Inflammatory macrophage treated with lipopolysaccharide for 1 hour (primary cell): ENCODE measurements at regions not wholly inside any gene's neighbourhood (a gene's known extent, or its start where the extent isn't known, plus 50 kb on each side); places are given as distances from the start of the nearest gene placed in this dataset.
A peak's percentile ranks its signal among the peaks of the same experiment; 100 is the strongest.

Experiments
- DNase-seq, 2 donors: peaks; one replicate each; pipeline ENCODE4 v3.0.0-alpha.2; 2020 to 2022

DNA sequence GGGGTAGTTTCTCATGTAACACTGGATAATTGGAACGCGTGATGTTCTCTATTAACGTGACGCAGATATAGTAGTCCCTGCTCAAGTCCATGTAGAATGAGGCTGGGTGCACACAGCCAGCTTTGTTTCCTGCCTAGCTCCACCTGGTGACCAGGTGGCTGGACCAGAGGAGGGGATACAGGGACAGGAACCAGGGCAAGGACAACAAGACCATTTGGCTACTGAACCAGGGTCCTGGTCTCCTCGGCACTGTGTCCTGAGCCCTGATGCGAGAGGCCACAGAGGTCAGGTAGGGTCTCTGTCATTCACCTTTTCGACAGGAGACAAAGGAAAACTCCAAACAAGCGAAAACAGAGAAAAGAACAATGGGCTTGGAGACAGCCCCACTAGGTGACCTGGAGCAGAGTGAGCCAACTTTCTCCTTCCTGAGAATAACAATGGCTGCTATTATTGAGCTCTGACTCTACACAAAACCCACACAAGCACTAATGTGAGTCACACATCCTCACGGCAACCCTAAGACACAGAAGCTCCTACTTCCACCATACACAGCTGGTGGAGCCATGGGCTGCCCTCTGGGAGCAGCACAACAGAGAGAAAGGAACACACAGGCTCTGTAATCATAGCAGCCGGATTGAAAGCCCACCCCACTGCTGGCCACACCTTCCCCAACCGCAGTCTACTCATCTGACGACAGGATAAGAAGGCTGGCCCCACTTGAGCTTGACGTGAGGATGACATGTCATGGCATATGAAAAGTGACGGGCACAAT is 67.3 kb upstream of the TEX51 start:
- peak in 1 of 2 donors; percentile 14 for DNase-seq

DNA sequence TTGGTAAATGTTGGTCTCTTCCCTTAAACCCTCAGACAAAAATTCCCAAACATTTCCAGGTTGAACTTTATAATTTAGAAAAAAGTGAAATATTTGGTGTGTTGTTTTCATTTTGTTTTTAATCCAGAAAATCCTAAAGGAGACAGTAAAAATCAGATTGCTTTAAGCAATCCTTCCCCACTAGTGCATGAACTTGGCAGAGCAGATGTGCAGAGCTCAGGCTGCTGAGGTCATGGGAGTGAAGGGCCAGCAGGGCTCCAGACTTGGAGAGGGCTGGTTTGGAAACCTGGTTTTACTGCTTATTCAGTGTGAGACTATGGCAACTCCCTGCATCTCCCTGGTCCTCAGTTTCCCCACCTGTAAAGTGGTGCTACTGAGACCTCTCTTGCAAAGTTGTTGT is 66.7 kb upstream of the TEX51 start:
- DNase-seq = no peak

DNA sequence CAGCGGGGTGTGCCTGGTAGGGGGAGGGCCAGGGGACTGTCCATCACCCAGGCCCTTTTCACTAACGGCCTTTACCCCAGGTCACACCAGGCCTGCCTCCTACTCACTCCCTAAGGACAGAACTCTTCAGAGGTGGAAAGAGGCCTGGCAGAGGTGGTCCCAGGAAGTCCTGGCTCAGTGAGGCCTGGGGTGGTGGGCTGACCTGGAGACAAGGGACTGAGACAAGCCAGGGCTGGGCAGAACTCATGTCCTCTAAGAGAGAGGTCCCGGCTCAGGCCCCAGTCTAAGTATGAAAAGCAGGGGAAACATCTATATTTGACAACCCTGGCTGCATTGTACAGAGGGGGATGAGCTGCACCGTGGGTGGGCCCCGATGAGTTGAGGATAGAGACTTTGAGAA is 65.9 kb upstream of the TEX51 start:
- DNase-seq = no peak

DNA sequence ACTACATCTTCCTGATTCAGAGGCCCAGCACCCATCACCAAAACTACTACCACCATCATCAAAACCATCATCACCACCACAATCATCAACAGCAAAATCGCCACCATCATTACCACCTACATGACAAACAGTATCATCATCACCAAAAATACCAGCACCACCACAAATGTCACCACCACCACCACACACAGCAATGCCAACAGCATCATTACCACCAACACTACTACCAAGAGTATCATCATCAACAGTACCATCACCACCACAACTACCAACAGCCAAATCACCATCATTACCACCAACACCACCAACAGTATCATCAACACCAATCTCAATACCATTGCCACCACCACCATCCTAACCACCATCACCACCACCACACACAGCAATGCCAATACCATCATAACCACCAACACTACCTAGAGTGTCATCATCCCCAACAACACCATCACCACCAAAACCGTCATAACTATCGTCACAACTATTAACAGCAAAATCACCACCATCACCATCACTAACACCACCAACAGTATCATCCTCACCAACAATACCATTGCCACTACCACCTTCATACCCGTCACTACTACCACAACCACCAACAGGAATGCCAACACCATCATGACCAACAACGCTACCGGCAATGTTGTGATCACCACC is 64.6 kb upstream of the TEX51 start:
- DNase-seq = no peak

DNA sequence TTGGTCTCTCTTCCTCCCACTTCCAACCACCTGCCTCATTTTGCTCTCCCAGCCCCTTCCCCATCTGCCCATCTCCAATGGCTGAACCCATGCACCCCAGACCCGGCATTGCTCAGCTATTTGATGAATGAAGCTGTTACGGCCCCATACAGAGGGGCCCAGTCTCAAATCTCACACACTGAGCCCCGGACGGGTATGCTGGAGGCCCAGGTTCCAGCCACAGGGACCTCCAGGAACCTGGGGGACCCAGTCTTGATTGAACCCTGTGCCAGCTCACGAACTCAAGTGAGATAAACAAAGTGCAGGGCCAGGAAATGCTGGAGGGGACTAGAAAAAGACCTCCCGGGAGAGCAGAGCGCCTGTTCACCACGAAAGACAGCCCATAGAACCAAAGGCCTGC is 63.4 kb upstream of the TEX51 start:
- no peak for DNase-seq

DNA sequence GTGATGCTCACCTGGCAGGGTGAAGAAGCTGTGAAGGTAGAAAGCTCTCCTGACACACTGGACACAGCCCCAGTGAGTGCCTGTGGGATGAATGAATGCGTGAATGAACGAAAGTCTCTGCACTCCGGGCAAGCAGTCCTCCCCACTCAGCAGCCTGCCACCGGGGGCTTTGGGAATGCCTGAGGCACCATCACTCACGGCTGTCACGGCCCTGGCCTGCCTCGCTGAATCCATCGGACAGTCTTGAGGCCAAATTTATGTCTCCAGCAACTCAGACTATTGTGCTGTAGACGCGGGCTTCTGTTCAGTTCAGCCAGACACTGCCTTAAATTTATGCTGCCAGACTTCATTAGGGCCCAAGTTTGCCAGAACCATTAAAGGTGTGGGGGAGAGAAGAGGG is 62.9 kb upstream of the TEX51 start:
- no peak for DNase-seq

DNA sequence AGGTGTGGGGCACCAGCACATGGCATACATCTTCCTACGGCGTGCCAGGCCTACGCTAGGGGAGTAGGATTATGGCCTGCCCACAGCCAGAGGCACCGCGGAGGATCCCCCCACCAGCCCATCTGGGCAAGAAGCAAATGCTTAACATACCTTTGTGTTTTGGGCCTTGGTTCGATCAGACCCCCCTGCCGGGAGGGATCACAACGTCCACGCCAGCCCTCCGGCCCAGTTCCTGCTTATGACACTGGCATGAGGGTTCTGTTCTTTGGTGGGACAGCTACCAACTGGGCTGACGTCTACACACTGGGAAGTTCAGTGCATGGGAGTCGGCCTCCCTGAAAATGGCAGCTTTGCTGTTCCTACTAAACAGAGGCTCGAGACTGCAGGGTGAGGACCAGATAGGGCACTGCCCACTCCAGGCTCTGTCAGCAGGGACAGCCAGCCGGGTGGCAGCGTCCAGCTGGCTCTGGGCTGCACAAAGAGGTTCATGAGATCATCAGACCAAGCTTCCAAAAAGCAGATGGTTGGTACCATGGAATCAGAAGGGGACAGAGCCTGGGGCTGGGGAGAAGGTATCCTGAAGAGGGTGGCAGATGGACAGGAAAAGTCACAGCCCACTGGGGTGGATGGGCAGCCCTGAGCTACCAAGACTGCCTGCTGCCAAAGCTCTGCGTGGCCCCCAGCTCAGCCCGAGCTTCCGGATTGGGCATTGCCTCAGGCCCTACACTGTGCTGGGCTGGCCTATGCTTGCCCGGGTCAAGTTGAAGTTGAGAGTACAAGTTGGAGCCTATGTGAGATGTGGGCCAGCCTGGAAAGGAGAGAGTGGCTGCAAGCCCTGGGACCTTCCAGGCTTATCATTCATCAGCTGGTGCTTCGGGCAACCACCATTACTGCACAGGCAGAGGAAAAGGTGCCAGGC is 61.7 kb upstream of the TEX51 start:
- DNase-seq = no peak

DNA sequence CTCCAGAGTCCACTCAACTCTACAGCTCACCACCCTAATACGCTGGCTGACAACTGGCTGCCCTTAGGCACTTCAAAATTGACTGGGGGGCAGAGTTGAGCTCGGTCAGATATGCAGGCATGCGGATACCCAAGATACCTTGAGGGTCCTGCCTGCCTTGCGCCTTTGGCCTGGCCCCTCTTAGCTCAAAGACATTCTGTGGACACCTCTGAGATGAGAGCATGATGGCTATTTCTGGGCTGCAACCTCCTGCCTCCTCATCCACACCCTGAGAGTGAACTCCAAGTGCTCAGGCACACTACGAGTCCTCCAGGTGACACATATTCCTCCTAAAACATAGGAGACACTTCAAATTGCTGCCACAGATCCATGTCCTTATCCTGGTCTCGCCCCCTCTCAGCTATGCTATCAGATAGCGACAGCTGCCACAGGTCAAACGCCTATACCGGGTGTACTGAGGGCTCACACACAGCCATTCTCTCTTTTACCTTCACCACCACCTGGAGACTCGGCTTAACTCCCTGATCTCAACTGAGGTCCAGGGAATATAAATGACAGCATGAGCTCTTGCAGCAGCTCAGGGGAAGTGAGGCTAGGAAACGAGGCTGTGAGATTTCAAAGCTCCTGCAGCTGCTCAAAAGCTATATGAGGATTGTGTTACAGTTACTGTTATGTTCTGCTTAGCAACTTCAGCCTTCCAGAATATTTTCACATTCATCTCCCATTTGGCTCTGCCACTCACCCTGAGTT is 60.5 kb upstream of the TEX51 start:
- DNase-seq = no peak

DNA sequence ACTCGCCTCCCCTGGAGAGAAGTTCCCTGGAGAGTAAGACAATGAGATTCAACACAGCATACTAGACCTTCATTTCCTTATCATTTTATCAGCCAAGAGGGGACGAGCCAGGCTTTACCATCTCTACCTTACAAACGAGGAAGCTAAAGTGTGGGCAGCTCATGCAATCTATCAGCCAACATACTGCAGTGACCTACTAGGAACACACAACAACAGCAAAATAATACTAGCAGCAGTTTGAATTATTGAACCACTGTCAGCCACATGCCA is 60.0 kb upstream of the TEX51 start:
- no peak for DNase-seq

DNA sequence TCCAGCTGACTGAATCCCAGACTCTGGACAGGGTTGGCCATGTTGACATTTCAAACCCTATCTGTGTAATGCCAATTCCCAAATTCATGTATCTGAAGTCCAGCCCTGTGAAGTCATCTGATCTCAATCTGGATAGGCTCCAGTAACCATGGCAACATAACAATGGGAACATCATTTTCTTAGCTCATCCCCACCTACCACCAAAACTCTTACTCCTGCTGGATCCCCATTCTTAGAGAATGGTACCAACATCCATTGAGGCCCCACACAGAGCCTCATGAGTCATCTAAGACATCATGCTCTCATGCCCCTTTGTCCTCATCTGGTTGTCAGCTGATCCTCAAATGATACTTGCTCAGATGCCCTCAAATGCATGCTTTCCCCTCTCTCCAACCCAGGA is 58.9 kb upstream of the TEX51 start:
- DNase-seq = peak in 1 of 2 donors; percentile 44

DNA sequence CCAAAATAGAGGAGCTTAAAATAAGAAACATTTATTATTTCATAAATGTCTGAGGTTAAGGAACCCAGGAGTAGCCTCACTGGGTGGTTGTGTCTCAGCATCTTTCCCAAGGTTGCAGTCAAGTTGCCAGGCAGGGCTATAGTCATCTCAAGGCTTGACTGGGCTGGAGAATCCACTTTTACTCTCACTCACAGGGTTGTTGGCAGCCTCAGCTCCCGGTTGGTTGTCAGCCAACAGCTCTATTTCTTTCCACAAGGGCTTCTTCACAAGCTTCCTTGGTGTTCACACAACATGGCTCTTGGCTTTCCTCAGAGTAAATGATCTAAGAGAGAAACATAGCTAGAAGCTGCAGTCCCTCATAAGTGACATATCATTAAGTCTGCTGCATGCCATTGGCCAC is 55.6 kb upstream of the TEX51 start:
- DNase-seq = no peak

DNA sequence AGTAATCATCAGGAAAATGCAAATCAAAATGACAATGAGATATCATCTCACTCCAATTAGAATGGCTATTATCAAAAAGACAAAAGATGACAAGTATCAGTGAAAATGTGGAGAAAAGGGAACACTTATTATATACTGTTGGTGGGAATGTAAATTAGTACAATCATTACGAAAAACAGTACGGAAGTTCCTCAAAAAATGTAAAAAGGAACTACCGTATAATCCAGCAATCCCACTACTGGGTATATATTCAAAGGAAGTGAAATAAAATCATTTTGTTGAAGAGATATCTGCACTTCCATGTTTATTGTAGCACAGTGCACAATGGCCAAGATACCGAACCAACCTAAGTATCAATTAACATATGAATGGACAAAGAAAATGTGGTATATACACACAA is 52.4 kb upstream of the TEX51 start:
- peak; percentile 48 to 63 for DNase-seq
